GM18519 (cell line): ENCODE measurements at regions not wholly inside any gene's neighbourhood (a gene's known extent, or its start where the extent isn't known, plus 50 kb on each side); places are given as distances from the start of the nearest gene placed in this dataset.

ENCODE experiments used
- ATAC-seq: cut with Tn5 transposase; IDR thresholded peaks from one replicate; pipeline ENCODE4 v1.9.1; 2021; ENCODE audit warnings: mild to moderate bottlenecking, moderate library complexity; ENCODE audit not compliant: unreplicated experiment, low FRiP score

DNA sequence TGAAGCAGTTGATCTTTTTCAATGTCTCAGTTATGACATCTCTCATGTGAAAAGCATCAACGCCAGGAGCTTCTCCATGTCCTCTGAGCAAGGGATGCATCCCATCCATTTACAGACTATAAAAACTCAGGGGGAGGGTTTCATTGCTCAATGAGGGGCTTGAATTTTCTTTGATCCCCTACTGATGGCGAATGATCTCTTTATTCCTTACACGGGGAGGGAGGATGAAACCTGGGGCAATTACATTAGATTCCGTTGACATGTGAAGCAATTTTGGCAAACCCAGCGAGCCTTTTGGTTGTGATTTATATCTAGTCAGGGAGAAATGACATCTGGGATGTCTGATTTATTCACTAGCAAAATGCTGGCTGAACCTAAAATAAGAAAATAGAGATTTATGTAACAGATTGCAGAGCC is 268.9 kb downstream of the HIVEP2 start:
- no peak for ATAC-seq

GRCh38 chr6:142676647-142677192 is 268.3 kb downstream of the HIVEP2 start:
- no peak for ATAC-seq

DNA sequence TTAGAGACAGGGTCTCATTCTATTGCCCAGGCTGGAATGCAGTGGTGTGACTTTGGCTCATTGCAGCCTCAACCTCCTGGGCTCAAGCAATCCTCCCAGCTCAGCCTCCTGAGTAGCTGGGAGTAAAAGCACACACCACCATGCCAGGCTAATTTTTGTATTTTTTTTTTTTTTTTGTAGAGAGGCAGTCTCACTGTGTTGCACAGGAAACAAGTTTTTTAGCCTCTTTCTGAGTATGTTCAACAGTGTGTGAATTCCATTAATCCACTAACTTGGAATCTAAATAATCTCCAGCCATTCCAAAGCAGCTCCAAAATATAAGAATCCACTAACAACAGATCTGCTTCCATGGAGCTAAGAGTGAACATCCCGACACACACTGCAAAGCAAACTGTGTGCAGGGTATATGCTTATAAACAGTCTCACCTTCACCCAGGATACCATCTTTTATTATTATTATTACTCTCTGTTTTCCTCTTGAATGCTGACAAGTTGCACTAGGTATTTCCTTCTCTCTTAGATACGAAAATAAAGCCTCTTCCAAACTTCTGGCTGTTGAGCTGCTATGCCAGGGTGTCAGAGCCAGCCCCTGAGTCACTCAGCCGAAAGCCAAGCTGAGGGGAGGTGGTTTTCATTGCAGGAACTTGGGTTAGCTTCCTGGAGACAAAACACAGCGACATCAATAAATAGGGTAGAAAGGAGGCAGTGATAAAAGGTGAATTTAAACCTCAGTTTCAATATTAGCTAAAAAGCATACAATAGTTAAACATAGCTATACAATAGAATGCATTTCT is 264.9 kb downstream of the HIVEP2 start:
- ATAC-seq = no peak

- no peak for ATAC-seq
Measured at GRCh38 chr6:142681099-142681498, 263.9 kb downstream of the HIVEP2 start.

GRCh38 chr6:142682985-142683384 is 262.0 kb downstream of the HIVEP2 start:
- no peak for ATAC-seq

- no peak for ATAC-seq
Measured at GRCh38 chr6:142683714-142684141, 261.2 kb downstream of the HIVEP2 start.

DNA sequence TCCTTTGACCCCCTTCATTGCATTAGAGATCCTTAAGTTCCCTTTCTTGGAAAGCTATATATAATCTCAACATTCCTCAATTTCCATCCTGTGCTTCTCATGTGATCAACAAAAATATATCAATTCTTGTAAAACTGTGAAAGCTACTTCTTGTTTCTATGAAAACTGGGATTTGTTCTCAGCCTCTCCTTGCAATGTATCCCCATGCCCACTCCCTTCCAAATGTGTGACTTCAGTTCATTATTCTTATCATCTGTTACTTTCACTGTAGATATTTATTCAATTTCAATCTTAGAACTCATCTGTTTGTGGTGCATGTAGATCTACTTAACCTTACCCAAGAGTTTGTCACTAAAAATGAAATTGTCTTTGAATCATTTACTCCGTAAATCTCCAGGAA is 260.6 kb downstream of the HIVEP2 start:
- ATAC-seq = no peak

GRCh38 chr6:142685852-142686506 is 259.0 kb downstream of the HIVEP2 start:
- no peak for ATAC-seq

DNA sequence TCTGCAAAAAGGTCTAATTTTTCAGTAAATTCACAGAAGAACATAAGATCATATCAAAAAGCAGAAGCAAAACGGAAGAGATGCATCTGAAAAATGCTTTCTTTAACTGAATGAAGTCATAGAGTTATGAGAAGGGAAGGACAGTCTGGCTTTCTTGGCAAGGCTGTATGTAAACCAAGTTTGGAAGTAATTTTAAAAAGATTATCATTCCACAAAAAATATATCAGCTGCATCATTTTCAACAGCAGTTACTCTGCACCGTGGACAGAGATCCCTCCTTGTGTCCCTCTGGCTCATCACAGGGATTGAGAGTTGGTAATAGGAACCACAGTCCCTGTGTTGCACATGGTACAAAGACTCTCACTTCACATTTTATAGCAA is 258.5 kb downstream of the HIVEP2 start:
- ATAC-seq = no peak

GRCh38 chr6:142692942-142693341 is 252.0 kb downstream of the HIVEP2 start:
- ATAC-seq = no peak

DNA sequence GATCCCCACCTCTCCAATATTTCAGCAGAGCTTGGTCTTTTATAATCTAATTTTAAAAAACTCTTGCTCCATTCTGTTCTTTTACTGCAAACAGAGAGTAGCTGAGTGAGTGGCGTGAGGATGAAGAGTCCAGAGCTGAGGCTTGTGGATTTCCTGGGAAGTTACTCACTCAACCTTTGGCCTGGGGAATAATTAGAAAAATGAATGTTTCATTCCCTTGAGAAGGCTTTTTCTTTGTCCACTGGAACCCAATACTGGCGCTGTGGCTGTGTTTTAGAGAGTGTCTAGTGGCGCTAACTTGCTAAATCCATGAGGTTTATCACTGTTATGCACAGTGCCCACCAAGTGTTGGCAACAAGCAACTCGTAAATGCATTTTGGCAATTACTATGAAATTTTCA is 251.5 kb downstream of the HIVEP2 start:
- ATAC-seq = no peak

- ATAC-seq = no peak
Measured at GRCh38 chr6:142694054-142694453, 250.9 kb downstream of the HIVEP2 start.

DNA sequence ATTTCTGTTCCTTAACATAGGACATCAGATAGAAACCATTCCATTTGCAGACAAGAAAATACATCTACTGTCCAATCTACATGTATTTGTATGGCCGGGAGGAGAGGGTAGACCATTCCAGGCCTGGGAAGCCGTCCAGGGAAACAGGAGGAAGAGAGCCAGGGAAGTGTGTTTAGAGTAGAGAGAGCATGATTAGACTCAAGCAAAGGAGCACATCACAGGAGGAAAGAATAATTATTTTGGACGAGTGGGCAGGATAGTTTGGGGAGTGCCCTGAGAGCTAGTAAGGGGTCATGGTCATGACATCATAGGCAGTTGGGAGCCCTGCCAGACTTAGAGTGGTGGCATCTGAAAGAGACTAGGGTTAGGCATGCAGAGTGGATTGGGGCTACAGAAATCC is 250.0 kb downstream of the HIVEP2 start:
- no peak for ATAC-seq

DNA sequence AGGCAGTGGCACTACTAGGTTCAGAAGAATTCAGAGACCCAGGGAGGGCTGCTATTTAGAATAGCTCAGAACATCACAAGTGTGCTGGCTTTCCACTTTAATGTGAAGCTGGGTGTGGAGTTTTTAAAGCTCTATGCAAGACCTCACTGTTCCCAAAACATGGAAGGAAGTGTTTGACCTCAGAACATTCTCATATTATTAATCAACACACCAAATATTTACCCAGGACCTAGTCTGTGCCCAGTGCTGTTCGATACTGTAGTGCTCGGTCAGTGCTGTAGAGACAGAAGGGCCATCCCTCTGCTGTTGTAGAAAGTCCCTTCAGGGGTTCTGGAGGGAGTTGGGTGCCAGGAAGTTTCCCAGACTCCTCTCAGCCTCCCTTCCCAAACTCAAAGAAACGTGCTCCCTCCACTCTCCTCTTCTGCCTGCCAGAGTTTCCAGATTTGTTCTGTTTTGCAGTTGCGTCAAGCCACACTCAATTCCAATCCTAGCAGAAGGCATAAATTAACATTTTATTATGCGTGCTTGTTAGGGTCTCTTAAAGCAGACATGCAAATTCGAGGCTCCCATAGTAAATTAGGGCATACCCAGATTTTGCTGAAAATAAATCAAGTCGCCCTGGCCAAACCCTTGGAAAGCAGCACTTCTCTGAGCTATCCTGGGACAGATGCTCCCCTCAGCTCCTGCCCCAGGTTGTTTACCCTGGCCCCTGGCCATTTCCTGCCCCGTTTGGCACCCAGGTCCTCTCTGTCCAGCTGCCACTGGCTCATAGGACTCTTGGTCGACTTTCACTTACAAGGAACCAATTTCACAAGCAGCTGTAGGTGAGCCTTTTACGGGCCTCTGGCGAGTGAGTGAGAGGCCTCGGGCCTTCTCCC is 248.6 kb downstream of the HIVEP2 start:
- ATAC-seq = no peak

DNA sequence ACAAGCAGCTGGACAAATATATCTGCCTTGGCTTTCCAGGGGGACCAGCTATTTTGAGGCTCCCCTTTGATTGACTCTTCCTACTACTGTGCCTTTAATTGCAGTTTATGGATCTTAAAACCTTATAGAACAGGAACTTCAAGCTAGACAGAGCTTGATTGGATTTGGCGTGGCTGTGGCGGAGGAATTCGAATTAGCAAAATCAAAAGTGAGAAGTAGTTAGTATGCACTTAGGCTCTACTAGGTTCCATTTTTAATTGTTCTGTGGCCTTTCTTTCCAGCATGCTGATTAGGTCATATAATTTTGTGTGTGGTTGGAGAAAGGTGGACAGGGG is 248.0 kb downstream of the HIVEP2 start:
- no peak for ATAC-seq

DNA sequence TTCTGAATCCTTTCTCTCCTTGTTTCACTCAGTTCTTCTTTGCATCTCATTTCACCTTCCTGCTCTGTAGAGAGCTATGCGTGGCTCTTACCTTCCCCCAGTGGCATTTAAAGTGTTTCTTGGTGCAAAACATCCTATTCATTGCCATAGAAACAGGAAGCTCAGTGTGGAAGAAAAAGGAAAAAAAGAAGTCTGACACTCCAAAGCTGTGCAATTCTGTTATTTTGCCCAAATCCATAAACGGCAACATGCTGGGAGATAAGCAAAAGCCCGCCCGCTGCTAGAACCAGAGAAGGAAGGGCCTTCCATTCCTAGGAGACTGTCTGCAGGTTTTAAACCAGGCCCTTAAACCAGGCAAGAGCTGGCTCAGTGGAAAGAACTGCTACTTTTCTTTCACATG is 247.1 kb downstream of the HIVEP2 start:
- no peak for ATAC-seq

GRCh38 chr6:142698751-142699150 is 246.2 kb downstream of the HIVEP2 start:
- ATAC-seq = no peak

DNA sequence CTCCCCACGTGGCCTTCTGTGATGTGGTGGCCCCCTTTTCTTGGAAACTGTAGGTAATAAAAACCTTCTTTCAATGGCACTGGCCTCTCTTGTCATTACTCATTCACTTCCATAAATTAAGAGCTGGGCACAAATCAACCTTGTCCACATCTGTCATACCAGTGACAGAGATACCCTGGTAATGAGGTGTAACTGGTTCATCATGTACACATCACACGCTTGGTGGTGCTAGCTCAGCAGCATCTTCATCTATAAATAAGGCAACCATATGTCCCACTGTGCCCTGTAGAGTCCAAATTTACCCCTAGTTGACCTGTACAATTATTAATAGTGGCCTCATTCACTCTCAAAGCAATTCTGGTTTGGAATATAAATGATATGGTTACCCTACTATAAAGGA is 245.6 kb downstream of the HIVEP2 start:
- no peak for ATAC-seq

DNA sequence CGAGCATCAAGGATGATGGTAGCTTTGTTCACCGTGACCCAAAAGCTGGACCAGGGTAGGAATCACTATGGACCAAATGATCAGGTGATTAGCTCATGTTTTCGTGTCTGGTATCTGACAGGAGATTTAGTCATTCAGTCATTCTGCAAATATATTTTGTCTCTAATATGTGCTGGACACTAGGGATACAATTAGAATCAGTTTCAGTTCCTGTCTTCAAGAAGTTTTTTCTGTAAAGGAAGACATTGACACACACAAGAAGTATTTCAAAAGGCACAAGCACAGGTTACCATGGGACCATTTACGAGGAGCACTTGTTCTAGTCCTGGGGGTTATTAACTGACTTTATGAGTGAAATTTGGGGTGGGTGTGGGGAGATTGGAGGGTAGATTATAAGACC is 244.9 kb downstream of the HIVEP2 start:
- ATAC-seq = peak; percentile 64

GRCh38 chr6:142700671-142701312 is 244.2 kb downstream of the HIVEP2 start:
- no peak for ATAC-seq
